WERI-Rb-1 (cell line): ENCODE measurements at regions not wholly inside any gene's neighbourhood (a gene's known extent, or its start where the extent isn't known, plus 50 kb on each side); places are given as distances from the start of the nearest gene placed in this dataset.

ENCODE experiments used
- DNase-seq: peaks from one replicate; pipeline ENCODE4 v3.0.0-alpha.2; 2020
- H3K27ac ChIP-seq: fragments of 250-450 bp; sonication (Bioruptor Pico); 2 replicates; pipeline ENCODE4 v1.5.1; 2020; ENCODE audit warnings: mild to moderate bottlenecking, moderate library complexity
- H3K27me3 ChIP-seq: fragments of 250-450 bp; sonication (Bioruptor Pico); 2 replicates; pipeline ENCODE4 v1.5.1; 2021; ENCODE audit warnings: mild to moderate bottlenecking, low read depth, moderate library complexity; ENCODE audit not compliant: insufficient read depth, severe bottlenecking
- H3K36me3 ChIP-seq: fragments of 250-450 bp; sonication (Bioruptor Pico); 2 replicates; pipeline ENCODE4 v1.5.1; 2020; ENCODE audit warnings: mild to moderate bottlenecking, moderate library complexity
- H3K4me3 ChIP-seq: 2 replicates; pipeline ENCODE4 v1.5.1; 2011; ENCODE audit warnings: low read depth, mild to moderate bottlenecking, control low read depth, low read length
- H3K9me3 ChIP-seq: fragments of 250-450 bp; sonication (Bioruptor Pico); 2 replicates; pipeline ENCODE4 v1.5.1; 2021; ENCODE audit warnings: mild to moderate bottlenecking, moderate library complexity; ENCODE audit not compliant: severe bottlenecking
- TF ChIP-seq, protein P1 (sequence below): IDR thresholded peaks from 2 replicates; pipeline ENCODE4 v1.5.1; 2011; ENCODE audit warnings: low read depth, mild to moderate bottlenecking, control low read depth, inconsistent platforms, low read length

- H3K9me3 ChIP-seq, result no peaks in the 10 kb centered on the region
- no peak overlapping the region for H3K27ac ChIP-seq
- DNase-seq, result no peak
- TF ChIP-seq, protein P1, sequence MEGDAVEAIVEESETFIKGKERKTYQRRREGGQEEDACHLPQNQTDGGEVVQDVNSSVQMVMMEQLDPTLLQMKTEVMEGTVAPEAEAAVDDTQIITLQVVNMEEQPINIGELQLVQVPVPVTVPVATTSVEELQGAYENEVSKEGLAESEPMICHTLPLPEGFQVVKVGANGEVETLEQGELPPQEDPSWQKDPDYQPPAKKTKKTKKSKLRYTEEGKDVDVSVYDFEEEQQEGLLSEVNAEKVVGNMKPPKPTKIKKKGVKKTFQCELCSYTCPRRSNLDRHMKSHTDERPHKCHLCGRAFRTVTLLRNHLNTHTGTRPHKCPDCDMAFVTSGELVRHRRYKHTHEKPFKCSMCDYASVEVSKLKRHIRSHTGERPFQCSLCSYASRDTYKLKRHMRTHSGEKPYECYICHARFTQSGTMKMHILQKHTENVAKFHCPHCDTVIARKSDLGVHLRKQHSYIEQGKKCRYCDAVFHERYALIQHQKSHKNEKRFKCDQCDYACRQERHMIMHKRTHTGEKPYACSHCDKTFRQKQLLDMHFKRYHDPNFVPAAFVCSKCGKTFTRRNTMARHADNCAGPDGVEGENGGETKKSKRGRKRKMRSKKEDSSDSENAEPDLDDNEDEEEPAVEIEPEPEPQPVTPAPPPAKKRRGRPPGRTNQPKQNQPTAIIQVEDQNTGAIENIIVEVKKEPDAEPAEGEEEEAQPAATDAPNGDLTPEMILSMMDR, result no peak
- H3K36me3 ChIP-seq, result no peaks in the 10 kb centered on the region
- no peak overlapping the region for H3K4me3 ChIP-seq
- H3K27me3 ChIP-seq, result no peaks in the 10 kb centered on the region
These were observed 247.4 kb downstream of the CYLC2 start for GRCh38 chr9:103242486-103242885.

- H3K27ac ChIP-seq, result no peak overlapping the region
- TF ChIP-seq, protein P1, result no peak
- no peak overlapping the region for H3K4me3 ChIP-seq
- no peaks in the 10 kb centered on the region for H3K36me3 ChIP-seq
- H3K27me3 ChIP-seq, result no peaks in the 10 kb centered on the region
- no peak for DNase-seq
- H3K9me3 ChIP-seq, result no peaks in the 10 kb centered on the region
These were observed 248.4 kb downstream of the CYLC2 start for GRCh38 chr9:103243553-103243952.

DNA sequence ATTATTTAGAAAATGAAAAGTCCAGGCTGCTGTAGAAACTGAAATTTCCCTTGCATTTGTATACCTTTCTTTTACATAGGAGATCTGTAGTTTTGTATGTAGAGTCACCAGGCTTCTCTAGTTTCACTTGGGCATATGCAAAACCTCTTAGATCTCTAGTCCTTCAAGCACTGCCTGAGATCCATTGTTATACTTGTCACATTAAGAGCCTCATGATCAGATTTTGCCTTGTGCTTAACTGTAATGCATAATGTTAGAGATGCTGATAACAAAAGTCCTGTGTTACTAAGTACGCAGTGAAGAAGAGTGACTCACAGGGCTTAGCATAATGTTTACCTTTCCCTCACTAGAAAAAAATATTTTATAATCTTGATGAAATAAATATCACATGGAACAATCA lies 250.2 kb downstream of the CYLC2 start:
- TF ChIP-seq, protein P1, result no peak
- no peak overlapping the region for H3K27ac ChIP-seq
- no peak overlapping the region for H3K4me3 ChIP-seq
- DNase-seq, result no peak
- no peaks in the 10 kb centered on the region for H3K27me3 ChIP-seq
- H3K36me3 ChIP-seq, result no peaks in the 10 kb centered on the region
- no peaks in the 10 kb centered on the region for H3K9me3 ChIP-seq

- TF ChIP-seq, protein P1, result no peak
- no peaks in the 10 kb centered on the region for H3K36me3 ChIP-seq
- H3K9me3 ChIP-seq, result no peaks in the 10 kb centered on the region
- no peaks in the 10 kb centered on the region for H3K27me3 ChIP-seq
- H3K27ac ChIP-seq, result no peak overlapping the region
- no peak for DNase-seq
- no peak overlapping the region for H3K4me3 ChIP-seq
These were observed 266.8 kb downstream of the CYLC2 start for GRCh38 chr9:103261951-103262350.

- Histone ChIP-seq H3K27ac (no peak overlapping the region), H3K4me3 (no peak overlapping the region), H3K9me3 (no peaks in the 10 kb centered on the region), H3K27me3 (no peaks in the 10 kb centered on the region), H3K36me3 (no peaks in the 10 kb centered on the region)
- TF ChIP-seq, protein P1, result no peak
- DNase-seq, result no peak
These were observed 270.9 kb downstream of the CYLC2 start for GRCh38 chr9:103266064-103266463.

DNA sequence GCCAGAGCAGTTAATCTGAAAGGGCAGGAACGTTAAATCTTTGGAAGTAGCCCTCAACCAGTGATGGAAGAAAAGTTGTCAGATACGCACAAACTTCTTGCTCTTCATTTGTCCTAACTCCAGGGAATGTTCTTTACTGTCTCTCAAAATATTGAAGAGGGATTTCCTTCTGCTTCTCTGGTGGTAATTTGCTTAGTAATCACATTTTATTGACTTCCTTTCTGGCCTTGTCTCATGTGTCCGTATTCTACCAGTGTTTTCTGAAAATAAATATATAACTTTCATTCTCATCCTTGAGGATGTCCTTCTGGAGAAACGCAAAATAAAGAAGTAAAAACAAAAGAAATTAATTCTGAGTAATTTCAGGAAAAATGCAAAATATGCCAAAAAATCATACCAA lies 282.1 kb downstream of the CYLC2 start:
- DNase-seq, result no peak
- Histone ChIP-seq H3K4me3 (no peak overlapping the region), H3K27ac (no peak overlapping the region), H3K27me3 (no peaks in the 10 kb centered on the region), H3K36me3 (no peaks in the 10 kb centered on the region), H3K9me3 (no peaks in the 10 kb centered on the region)
- TF ChIP-seq, protein P1, result no peak
